Mesendoderm (in vitro differentiated cells): ENCODE measurements at regions not wholly inside any gene's neighbourhood (a gene's known extent, or its start where the extent isn't known, plus 50 kb on each side); places are given as distances from the start of the nearest gene placed in this dataset.

ENCODE experiments used
- DNase-seq: peaks from one replicate; pipeline ENCODE4 v3.0.0; 2013
- H2AK5ac ChIP-seq: 2 replicates; pipeline ENCODE4 v1.6.1; 2013; ENCODE audit warnings: low read length, inconsistent platforms
- H2BK120ac ChIP-seq: 2 replicates; pipeline ENCODE4 v1.6.1; 2013; ENCODE audit warnings: low read depth, mild to moderate bottlenecking, low read length, moderate library complexity, mixed read lengths
- H2BK15ac ChIP-seq: replicated peaks from 2 replicates; pipeline ENCODE4 v1.6.1; 2013; ENCODE audit warnings: low read depth, mild to moderate bottlenecking, moderate library complexity
- H2BK5ac ChIP-seq: 2 replicates; pipeline ENCODE4 v1.6.1; 2013; ENCODE audit warnings: low read length, inconsistent platforms
- H3K18ac ChIP-seq: 2 replicates; pipeline ENCODE4 v1.6.1; 2013; ENCODE audit warnings: mild to moderate bottlenecking, low read length, mixed read lengths
- H3K23ac ChIP-seq: one replicate; pipeline ENCODE4 v1.6.1; 2013; ENCODE audit warnings: low read length
- H3K27ac ChIP-seq: 2 replicates; pipeline ENCODE4 v1.5.1; 2013; ENCODE audit warnings: low read depth, mild to moderate bottlenecking, inconsistent platforms, low read length, moderate library complexity
- H3K27me3 ChIP-seq: 2 replicates; pipeline ENCODE4 v1.6.1; 2013; ENCODE audit warnings: low read length, control low read depth, mild to moderate bottlenecking, inconsistent platforms; ENCODE audit not compliant: insufficient read depth, poor library complexity
- H3K36me3 ChIP-seq: 2 replicates; pipeline ENCODE4 v1.6.1; 2013; ENCODE audit warnings: low read length, inconsistent platforms; ENCODE audit not compliant: control insufficient read depth, insufficient read depth
- H3K4ac ChIP-seq: one replicate; pipeline ENCODE4 v1.6.1; 2013; ENCODE audit warnings: low read depth, mild to moderate bottlenecking, low read length, moderate library complexity
- H3K4me1 ChIP-seq: 2 replicates; pipeline ENCODE4 v1.6.1; 2013; ENCODE audit warnings: low read depth, low read length, inconsistent platforms; ENCODE audit not compliant: control insufficient read depth
- H3K4me2 ChIP-seq: 2 replicates; pipeline ENCODE4 v1.6.1; 2013; ENCODE audit warnings: low read length
- H3K4me3 ChIP-seq: 2 replicates; pipeline ENCODE4 v1.5.1; 2013; ENCODE audit warnings: mild to moderate bottlenecking, low read length
- H3K56ac ChIP-seq: one replicate; pipeline ENCODE4 v1.6.1; 2013; ENCODE audit warnings: low read length
- H3K79me1 ChIP-seq: 2 replicates; pipeline ENCODE4 v1.6.1; 2013; ENCODE audit warnings: low read length, inconsistent platforms
- H3K79me2 ChIP-seq: 2 replicates; pipeline ENCODE4 v1.6.1; 2013; ENCODE audit warnings: mild to moderate bottlenecking, low read length; ENCODE audit not compliant: control insufficient read depth, insufficient read depth
- H3K9ac ChIP-seq: 2 replicates; pipeline ENCODE4 v1.6.1; 2013; ENCODE audit warnings: low read length, inconsistent platforms
- H4K5ac ChIP-seq: one replicate; pipeline ENCODE4 v1.6.1; 2013; ENCODE audit warnings: low read length
- H4K8ac ChIP-seq: one replicate; pipeline ENCODE4 v1.6.1; 2013; ENCODE audit warnings: low read depth, mild to moderate bottlenecking, control low read depth, low read length, moderate library complexity
- WGBS: extraction: QIAGEN DNeasy Blood & Tissue Kit; methylation state at CpG from one replicate; pipeline ENCODE4 v1.1.7; 2013; ENCODE audit warnings: low lambda C conversion rate, missing lambda C conversion rate; ENCODE audit not compliant: insufficient coverage; ENCODE audit errors: extremely low coverage; 5-methylcytosine and 5-hydroxymethylcytosine counted together

- H3K4ac ChIP-seq = no peak overlapping the region
- peaks cover 10% of the 10 kb centered on the region for H3K79me1 ChIP-seq
- H2BK15ac ChIP-seq = no peak overlapping the region
- no peak overlapping the region for H3K9ac ChIP-seq
- peaks cover 6% of the 10 kb centered on the region for H3K79me2 ChIP-seq
- H4K8ac ChIP-seq = no peak overlapping the region
- H3K56ac ChIP-seq = no peak overlapping the region
- H4K5ac ChIP-seq = no peak overlapping the region
- H2BK5ac ChIP-seq = no peak overlapping the region
- H3K18ac ChIP-seq = no peak overlapping the region
- DNase-seq = no peak
- H3K4me3 ChIP-seq = no peak overlapping the region
- H2BK120ac ChIP-seq = no peak overlapping the region
- no peak overlapping the region for H3K27ac ChIP-seq
- no peak overlapping the region for H2AK5ac ChIP-seq
- H3K4me1 ChIP-seq = no peaks in the 10 kb centered on the region
- no peak overlapping the region for H3K4me2 ChIP-seq
- no peak overlapping the region for H3K23ac ChIP-seq
- H3K36me3 ChIP-seq = no peaks in the 10 kb centered on the region
- no peaks in the 10 kb centered on the region for H3K27me3 ChIP-seq
These were observed 105.0 kb downstream of the HAUS1 start for GRCh38 chr18:46209161-46209560.

- Histone ChIP-seq H2AK5ac (no peak overlapping the region), H3K23ac (no peak overlapping the region), H3K79me1 (peaks cover 10% of the 10 kb centered on the region), H2BK15ac (no peak overlapping the region), H3K79me2 (peaks cover 8% of the 10 kb centered on the region), H3K27ac (no peak overlapping the region), H3K56ac (no peak overlapping the region), H3K4me3 (no peak overlapping the region), H4K8ac (no peak overlapping the region), H3K36me3 (no peaks in the 10 kb centered on the region), H3K4ac (no peak overlapping the region), H3K4me2 (no peak overlapping the region), H2BK120ac (no peak overlapping the region), H3K27me3 (no peaks in the 10 kb centered on the region), H3K9ac (no peak overlapping the region), H4K5ac (no peak overlapping the region), H3K18ac (no peak overlapping the region), H2BK5ac (no peak overlapping the region), H3K4me1 (no peaks in the 10 kb centered on the region)
- DNase-seq = no peak
- WGBS = no CpG with 5 or more reads among the region's 1 CpG
These were observed 107.6 kb downstream of the HAUS1 start for GRCh38 chr18:46211816-46212215.

GRCh38 chr18:46212398-46212797 is 108.2 kb downstream of the HAUS1 start:
- no CpG with 5 or more reads among the region's 2 CpGs for WGBS
- Histone ChIP-seq H2BK15ac (no peak overlapping the region), H2BK5ac (no peak overlapping the region)

GRCh38 chr18:46213295-46213694 is 109.1 kb downstream of the HAUS1 start:
- H3K27ac ChIP-seq = no peak overlapping the region
- no peak overlapping the region for H2BK15ac ChIP-seq
- no peak overlapping the region for H2BK5ac ChIP-seq
- no peaks in the 10 kb centered on the region for H3K36me3 ChIP-seq
- H3K18ac ChIP-seq = no peak overlapping the region
- DNase-seq = peak; percentile 36
- H3K79me2 ChIP-seq = peaks cover 8% of the 10 kb centered on the region
- H3K23ac ChIP-seq = no peak overlapping the region
- no peak overlapping the region for H3K56ac ChIP-seq
- H4K8ac ChIP-seq = no peak overlapping the region
- H2AK5ac ChIP-seq = no peak overlapping the region
- no peak overlapping the region for H3K4me3 ChIP-seq
- H3K27me3 ChIP-seq = no peaks in the 10 kb centered on the region
- peaks cover 10% of the 10 kb centered on the region for H3K79me1 ChIP-seq
- WGBS = no CpG with 5 or more reads among the region's 3 CpGs
- no peak overlapping the region for H3K9ac ChIP-seq
- H3K4me2 ChIP-seq = no peak overlapping the region
- H3K4ac ChIP-seq = no peak overlapping the region
- no peak overlapping the region for H2BK120ac ChIP-seq
- no peaks in the 10 kb centered on the region for H3K4me1 ChIP-seq
- no peak overlapping the region for H4K5ac ChIP-seq

More at GRCh38 chr18:46212398-46212797, 108.2 kb downstream of the HAUS1 start:
- no peak overlapping the region for H3K4me3 ChIP-seq
- no peaks in the 10 kb centered on the region for H3K36me3 ChIP-seq
- H4K5ac ChIP-seq = no peak overlapping the region
- H3K4ac ChIP-seq = no peak overlapping the region
- H3K4me2 ChIP-seq = no peak overlapping the region
- DNase-seq = no peak
- H3K27me3 ChIP-seq = no peaks in the 10 kb centered on the region
- peaks cover 8% of the 10 kb centered on the region for H3K79me2 ChIP-seq
- no peaks in the 10 kb centered on the region for H3K4me1 ChIP-seq
- H3K79me1 ChIP-seq = peaks cover 10% of the 10 kb centered on the region
- no peak overlapping the region for H3K56ac ChIP-seq
- no peak overlapping the region for H3K23ac ChIP-seq
- no peak overlapping the region for H4K8ac ChIP-seq
- H2AK5ac ChIP-seq = no peak overlapping the region
- no peak overlapping the region for H3K18ac ChIP-seq
- H3K27ac ChIP-seq = no peak overlapping the region
- no peak overlapping the region for H3K9ac ChIP-seq
- H2BK120ac ChIP-seq = no peak overlapping the region

- H3K4ac ChIP-seq = no peak overlapping the region
- no peak overlapping the region for H2BK120ac ChIP-seq
- no peaks in the 10 kb centered on the region for H3K36me3 ChIP-seq
- no peak overlapping the region for H3K4me3 ChIP-seq
- no peak overlapping the region for H4K8ac ChIP-seq
- H3K18ac ChIP-seq = no peak overlapping the region
- H3K4me1 ChIP-seq = no peaks in the 10 kb centered on the region
- no CpG with 5 or more reads among the region's 1 CpG for WGBS
- H2AK5ac ChIP-seq = no peak overlapping the region
- peaks cover 12% of the 10 kb centered on the region for H3K79me1 ChIP-seq
- H3K27ac ChIP-seq = no peak overlapping the region
- no peak overlapping the region for H3K4me2 ChIP-seq
- DNase-seq = no peak
- H3K23ac ChIP-seq = no peak overlapping the region
- H2BK5ac ChIP-seq = no peak overlapping the region
- no peaks in the 10 kb centered on the region for H3K27me3 ChIP-seq
- H4K5ac ChIP-seq = no peak overlapping the region
- H3K56ac ChIP-seq = no peak overlapping the region
- no peak overlapping the region for H2BK15ac ChIP-seq
- H3K9ac ChIP-seq = no peak overlapping the region
- peaks cover 8% of the 10 kb centered on the region for H3K79me2 ChIP-seq
These were observed 110.2 kb downstream of the HAUS1 start for GRCh38 chr18:46214435-46214834.

- no CpG with 5 or more reads among the region's 16 CpGs for WGBS
- DNase-seq = no peak
These were observed 111.9 kb downstream of the HAUS1 start for GRCh38 chr18:46215902-46216723.

More at GRCh38 chr18:46215902-46216723, 111.9 kb downstream of the HAUS1 start:
- Histone ChIP-seq H3K36me3 (no peaks in the 10 kb centered on the region), H3K4me3 (no peak overlapping the region), H3K4ac (no peak overlapping the region), H2BK120ac (no peak overlapping the region), H3K4me1 (no peaks in the 10 kb centered on the region), H4K5ac (no peak overlapping the region), H3K9ac (no peak overlapping the region), H3K56ac (no peak overlapping the region), H2BK5ac (no peak overlapping the region), H3K18ac (no peak overlapping the region), H3K79me1 (peaks cover 10% of the 10 kb centered on the region), H2AK5ac (no peak overlapping the region), H3K23ac (no peak overlapping the region), H3K4me2 (no peak overlapping the region), H4K8ac (no peak overlapping the region), H3K27me3 (no peaks in the 10 kb centered on the region), H2BK15ac (no peak overlapping the region), H3K27ac (no peak overlapping the region), H3K79me2 (peaks cover 6% of the 10 kb centered on the region)
